Stimulated activated CD8-positive, alpha-beta memory T cell treated with anti-CD3 and anti-CD28 coated beads, Interleukin-2, amount 100 ng/mL, for 48 hours (primary cell): ENCODE measurements at regions not wholly inside any gene's neighbourhood (a gene's known extent, or its start where the extent isn't known, plus 50 kb on each side); places are given as distances from the start of the nearest gene placed in this dataset.

Source experiments
- DNase-seq, 2 donors: peaks; one replicate each; pipeline ENCODE4 v3.0.0-alpha.2; 2020; ENCODE audit warnings: low read depth in 2 of 2

- DNase-seq = no peak
Measured at GRCh38 chr3:13173186-13173585, 100.0 kb upstream of the IQSEC1 start.

DNA sequence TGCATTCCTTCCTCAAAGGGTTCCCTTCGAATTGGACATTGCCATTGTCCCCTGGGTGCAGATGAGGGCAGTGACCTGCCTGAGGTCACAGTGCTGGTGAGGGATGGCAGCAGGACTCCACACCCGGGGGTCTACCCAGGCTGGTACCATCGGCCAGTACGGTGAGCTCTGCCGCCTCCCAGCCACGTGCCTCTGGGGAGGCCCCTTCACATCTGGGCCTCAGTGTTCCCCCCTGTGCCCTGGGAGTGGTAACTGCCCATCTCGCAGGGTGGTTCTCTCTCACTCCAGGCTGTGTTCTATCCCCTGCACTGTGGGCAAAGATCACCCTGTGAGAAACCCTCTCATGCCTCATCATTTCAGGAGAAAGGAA lies 99.4 kb upstream of the IQSEC1 start:
- DNase-seq = no peak

GRCh38 chr3:13171704-13172643 lies 98.7 kb upstream of the IQSEC1 start:
- DNase-seq = no peak

- DNase-seq = no peak
Measured at GRCh38 chr3:13170317-13170716, 97.1 kb upstream of the IQSEC1 start.

DNA sequence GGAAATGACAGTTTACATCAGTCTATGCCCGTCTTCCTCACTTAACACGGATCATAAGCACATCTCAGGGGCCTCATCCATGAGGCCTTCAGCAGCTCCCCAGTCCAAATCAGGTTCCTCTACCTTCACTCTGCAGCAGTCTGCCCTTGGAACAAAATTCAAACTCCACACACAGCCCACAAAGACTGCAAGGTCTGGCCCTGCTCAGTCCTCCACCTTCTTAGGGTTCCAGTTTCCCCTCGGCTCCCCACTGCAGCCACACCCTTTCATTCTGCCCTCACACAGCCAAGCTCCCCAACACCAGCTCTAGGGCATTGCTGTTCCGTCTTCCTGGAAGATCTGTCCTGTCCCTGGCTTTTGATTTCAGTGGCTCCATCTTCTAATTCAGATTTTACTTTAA lies 95.2 kb upstream of the IQSEC1 start:
- no peak for DNase-seq

- no peak for DNase-seq
Measured at GRCh38 chr3:13167829-13168228, 94.6 kb upstream of the IQSEC1 start.

DNA sequence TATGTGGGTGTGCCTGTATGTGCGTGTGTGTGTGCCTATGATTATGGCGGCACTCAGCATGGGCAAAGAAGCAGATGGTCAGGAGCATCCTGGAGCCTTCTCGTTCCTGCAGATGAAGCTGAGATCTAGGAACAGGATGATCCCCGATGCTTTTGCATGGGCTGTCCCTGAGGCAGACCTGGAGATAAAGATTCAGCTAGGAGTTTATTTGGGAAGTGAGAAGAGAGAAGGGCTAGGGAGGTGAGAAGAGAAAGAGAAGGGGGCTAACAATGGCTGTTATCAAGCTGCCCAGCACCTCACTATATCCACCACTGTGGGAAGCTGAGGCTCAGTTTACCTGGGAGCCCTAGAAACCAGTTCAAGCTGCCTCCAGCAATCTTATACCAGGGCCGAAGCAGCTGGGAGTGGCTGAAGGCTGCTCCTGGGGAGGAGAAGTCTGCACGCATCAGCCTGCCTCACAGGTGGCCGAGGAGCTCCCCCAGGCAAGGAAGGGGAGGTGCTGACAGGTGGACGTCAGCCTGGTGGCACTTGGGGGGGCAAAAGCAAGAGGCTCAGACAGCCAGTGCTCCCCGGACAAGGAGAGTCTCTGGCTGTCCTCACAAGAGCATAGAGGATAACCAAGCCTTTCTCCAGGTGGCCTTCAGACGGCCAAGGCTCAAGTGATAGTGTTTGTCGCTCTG lies 94.0 kb upstream of the IQSEC1 start:
- no peak for DNase-seq

DNA sequence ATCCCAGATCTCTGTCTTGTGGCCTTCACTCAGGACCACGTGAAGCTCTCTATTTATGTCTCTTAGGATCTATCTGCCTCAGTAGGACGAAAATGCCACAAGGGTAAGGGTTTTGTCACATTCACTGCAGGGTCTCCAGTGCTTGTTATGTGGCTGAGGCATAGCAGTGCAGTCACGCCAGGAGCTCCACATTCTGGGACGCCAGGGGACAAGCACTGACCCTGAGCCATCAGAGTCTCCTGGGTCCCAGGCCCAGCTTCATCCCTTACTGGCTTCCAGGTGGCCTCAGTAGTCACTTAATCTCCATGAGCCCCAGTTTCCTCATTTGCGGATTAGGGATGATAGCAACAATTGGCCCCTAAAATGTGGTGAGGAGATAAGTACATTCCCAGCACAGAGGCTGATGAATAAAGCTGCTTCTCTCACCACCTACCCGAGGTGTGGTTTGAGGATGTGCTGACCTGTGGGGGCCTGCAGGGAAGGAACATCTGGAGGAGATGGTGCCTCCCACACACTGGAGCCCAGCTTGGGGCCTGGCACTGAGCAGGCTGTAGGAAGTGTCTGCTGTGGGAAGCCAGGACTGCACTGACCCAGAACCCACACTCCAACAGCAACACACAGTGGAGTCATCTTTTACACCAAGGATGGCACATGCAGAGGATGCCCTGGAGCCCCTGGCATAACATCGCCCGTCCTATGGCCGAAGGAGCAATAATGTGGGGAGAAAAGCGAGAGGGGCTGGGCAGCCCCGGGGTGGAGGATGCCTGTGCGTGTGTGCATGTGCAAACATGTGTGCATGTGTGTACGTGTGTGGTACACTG lies 93.2 kb upstream of the IQSEC1 start:
- no peak for DNase-seq

- DNase-seq = no peak
Measured at GRCh38 chr3:13165576-13165975, 92.3 kb upstream of the IQSEC1 start.

GRCh38 chr3:13164893-13165492 lies 91.8 kb upstream of the IQSEC1 start:
- DNase-seq = no peak

GRCh38 chr3:13163848-13164382 lies 90.7 kb upstream of the IQSEC1 start:
- no peak for DNase-seq

GRCh38 chr3:13162549-13163320 lies 89.5 kb upstream of the IQSEC1 start:
- no peak for DNase-seq

GRCh38 chr3:13161771-13162535 lies 88.7 kb upstream of the IQSEC1 start:
- no peak for DNase-seq

- no peak for DNase-seq
Measured at GRCh38 chr3:13161021-13161759, 88.0 kb upstream of the IQSEC1 start.

GRCh38 chr3:13160619-13161018 lies 87.4 kb upstream of the IQSEC1 start:
- DNase-seq = no peak

DNA sequence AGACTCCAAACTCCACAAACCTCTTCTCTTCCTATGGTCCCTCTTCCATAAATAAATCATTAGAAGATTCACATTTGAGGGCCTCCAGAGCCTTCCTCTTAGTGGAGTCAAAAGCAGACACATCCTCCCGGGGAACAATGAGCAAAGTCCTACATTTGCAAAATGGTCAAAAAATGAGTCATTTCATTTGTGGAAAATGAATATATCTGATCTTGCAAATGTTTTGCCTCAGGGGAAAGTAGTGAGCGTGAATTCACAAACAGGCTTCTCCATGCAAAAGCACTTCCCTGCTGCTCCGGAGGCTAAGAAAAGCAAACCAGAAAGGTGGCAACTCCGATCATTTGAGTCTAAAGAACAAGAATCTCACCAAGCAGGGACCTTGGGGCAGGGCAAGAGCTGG lies 86.7 kb upstream of the IQSEC1 start:
- DNase-seq = no peak

DNA sequence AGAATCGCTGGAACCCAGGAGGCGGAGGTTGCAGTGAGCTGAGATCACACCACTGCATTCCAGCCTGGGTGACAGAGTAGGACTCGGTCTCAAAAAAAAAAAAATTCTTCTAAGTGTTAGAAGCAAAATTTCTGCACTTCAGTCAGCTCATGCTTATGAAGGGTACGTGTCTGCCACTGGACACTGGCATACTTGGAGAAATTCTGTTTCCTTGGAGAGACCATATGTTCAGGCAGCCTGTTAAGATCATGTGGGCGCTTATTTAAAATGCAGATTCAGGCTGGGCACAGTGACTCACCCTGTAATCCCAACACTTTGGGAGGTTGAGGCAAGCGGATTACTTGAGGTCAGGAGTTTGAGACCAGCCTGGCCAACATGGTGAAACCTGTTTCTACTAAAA lies 85.6 kb upstream of the IQSEC1 start:
- no peak for DNase-seq

GRCh38 chr3:13158408-13158807 lies 85.2 kb upstream of the IQSEC1 start:
- DNase-seq = no peak

DNA sequence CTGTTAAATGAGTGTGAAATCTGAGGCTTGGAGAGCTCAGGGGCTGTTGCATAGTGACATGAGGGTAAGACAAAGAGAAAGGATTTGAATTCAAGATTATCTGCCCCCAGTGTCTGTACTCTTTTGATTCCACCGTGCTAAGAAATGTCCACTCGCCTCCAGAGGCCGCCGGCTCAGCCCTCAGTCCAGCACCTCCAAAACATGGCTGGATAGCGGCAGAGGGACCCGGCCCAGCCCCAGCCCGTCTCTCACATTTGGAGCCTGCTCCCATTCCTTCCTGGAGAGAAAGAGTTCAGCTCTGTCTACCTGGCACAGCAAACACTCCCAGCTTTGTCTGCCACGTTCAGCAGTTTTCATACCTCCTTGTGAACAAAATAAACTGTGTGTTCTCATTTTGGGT lies 84.8 kb upstream of the IQSEC1 start:
- no peak for DNase-seq
